ENCODE measurements at regions not wholly inside any gene's neighbourhood (a gene's known extent, or its start where the extent isn't known, plus 50 kb on each side); places are given as distances from the start of the nearest gene placed in this dataset.
"Not testable (repeated sequence)": the region's sequence is repeated elsewhere in the genome, so short reads cannot be mapped to it uniquely, and the experiment has no call there.

GRCh38 chr5:163306421-163306820 lies 131.0 kb upstream of the CCNG1 start:
- DNase-seq: no peak

- DNase-seq: no peak
Observed at GRCh38 chr5:163309914-163310313, 127.5 kb upstream of the CCNG1 start.

GRCh38 chr5:163310997-163311396 lies 126.4 kb upstream of the CCNG1 start:
- DNase-seq: no peak

GRCh38 chr5:163312598-163312997 lies 124.8 kb upstream of the CCNG1 start:
- DNase-seq: no peak

- DNase-seq: not testable (repeated sequence)
Observed at GRCh38 chr5:163313049-163313448, 124.3 kb upstream of the CCNG1 start.

GRCh38 chr5:163316374-163316773 lies 121.0 kb upstream of the CCNG1 start:
- DNase-seq: not testable (repeated sequence)

- DNase-seq: no peak
Observed at GRCh38 chr5:163318707-163319106, 118.7 kb upstream of the CCNG1 start.

- no peak for DNase-seq
Observed at GRCh38 chr5:163321511-163321910, 115.9 kb upstream of the CCNG1 start.

GRCh38 chr5:163330723-163331668 lies 106.4 kb upstream of the CCNG1 start:
- no peak for DNase-seq

GRCh38 chr5:163336074-163336473 lies 101.3 kb upstream of the CCNG1 start:
- DNase-seq: not testable (repeated sequence)

GRCh38 chr5:163339148-163339547 lies 98.2 kb upstream of the CCNG1 start:
- no peak for DNase-seq

GRCh38 chr5:163340378-163340777 lies 97.0 kb upstream of the CCNG1 start:
- DNase-seq: not testable (repeated sequence)

GRCh38 chr5:163342306-163342705 lies 95.1 kb upstream of the CCNG1 start:
- DNase-seq: no peak

GRCh38 chr5:163345216-163345615 lies 92.2 kb upstream of the CCNG1 start:
- DNase-seq: no peak

- peak; percentile 47 to 50 for DNase-seq
Observed at GRCh38 chr5:163347671-163348070, 89.7 kb upstream of the CCNG1 start.

- DNase-seq: no peak
Observed at GRCh38 chr5:163350083-163350482, 87.3 kb upstream of the CCNG1 start.

- DNase-seq: no peak
Observed at GRCh38 chr5:163352531-163352930, 84.9 kb upstream of the CCNG1 start.

- not testable (repeated sequence) for DNase-seq
Observed at GRCh38 chr5:163355811-163356210, 81.6 kb upstream of the CCNG1 start.

- DNase-seq: no peak
Observed at GRCh38 chr5:163357636-163358035, 79.8 kb upstream of the CCNG1 start.

GRCh38 chr5:163360656-163361055 lies 76.7 kb upstream of the CCNG1 start:
- DNase-seq: no peak

GRCh38 chr5:163361450-163361849 lies 75.9 kb upstream of the CCNG1 start:
- DNase-seq: no peak

- no peak for DNase-seq
Observed at GRCh38 chr5:163362840-163363371, 74.5 kb upstream of the CCNG1 start.

- no peak for DNase-seq
Observed at GRCh38 chr5:163363389-163363788, 74.0 kb upstream of the CCNG1 start.

GRCh38 chr5:163366757-163367156 lies 70.6 kb upstream of the CCNG1 start:
- no peak for DNase-seq
